ENCODE measurements at regions not wholly inside any gene's neighbourhood (a gene's known extent, or its start where the extent isn't known, plus 50 kb on each side); places are given as distances from the start of the nearest gene placed in this dataset.

DNA sequence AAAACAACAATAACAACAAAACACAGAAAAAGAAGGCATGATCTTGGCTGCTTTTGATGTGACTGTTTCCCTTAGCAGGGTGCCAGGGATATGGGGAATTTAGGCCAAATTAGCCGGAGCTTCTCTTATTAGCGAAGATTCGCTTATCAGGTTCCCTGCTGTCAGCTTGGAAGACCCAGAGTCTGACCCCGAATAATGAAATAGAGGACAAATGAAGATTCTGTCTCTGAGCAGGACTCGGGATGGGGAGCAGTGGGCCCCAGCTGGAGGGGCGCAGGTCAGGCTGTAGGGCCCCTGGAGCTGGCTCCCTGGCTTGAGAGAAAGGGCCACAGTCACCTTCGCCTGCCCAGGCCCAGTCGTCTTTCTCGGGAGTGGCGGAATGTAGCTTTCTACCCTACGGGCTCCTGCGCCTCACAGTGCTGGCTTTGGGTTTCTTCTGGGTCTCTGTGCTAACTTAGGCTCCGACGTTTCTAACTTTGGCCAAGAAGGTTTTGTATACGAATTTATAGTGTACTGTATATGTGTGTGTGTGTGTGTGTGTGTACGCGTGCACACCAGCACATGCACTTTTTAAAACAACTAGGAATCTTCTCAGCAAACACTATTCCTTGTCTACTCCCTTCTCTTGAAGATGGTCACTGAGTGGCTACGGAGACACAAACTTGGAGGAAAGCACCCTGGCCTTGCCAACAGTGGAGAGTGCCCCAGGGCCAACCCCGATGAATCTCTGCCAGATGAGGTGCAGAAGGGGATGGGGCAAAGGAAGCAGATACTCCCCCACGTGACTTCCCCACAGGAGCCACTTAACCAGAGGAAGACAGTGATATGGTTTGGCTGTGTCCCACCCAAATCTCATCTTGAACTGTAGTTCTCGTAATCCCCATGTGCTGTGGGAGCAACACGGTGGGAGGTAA lies 195.6 kb upstream of the COPS8 start:
- in situ Hi-C loops (cut with HindIII; ENCODE audit: low sequenced_read_pairs) = no loop called here
- TF ChIP-seq, protein P1, sequence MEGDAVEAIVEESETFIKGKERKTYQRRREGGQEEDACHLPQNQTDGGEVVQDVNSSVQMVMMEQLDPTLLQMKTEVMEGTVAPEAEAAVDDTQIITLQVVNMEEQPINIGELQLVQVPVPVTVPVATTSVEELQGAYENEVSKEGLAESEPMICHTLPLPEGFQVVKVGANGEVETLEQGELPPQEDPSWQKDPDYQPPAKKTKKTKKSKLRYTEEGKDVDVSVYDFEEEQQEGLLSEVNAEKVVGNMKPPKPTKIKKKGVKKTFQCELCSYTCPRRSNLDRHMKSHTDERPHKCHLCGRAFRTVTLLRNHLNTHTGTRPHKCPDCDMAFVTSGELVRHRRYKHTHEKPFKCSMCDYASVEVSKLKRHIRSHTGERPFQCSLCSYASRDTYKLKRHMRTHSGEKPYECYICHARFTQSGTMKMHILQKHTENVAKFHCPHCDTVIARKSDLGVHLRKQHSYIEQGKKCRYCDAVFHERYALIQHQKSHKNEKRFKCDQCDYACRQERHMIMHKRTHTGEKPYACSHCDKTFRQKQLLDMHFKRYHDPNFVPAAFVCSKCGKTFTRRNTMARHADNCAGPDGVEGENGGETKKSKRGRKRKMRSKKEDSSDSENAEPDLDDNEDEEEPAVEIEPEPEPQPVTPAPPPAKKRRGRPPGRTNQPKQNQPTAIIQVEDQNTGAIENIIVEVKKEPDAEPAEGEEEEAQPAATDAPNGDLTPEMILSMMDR (IDR thresholded peaks at IDR 0.05; ENCODE audit: low read depth, low read length) = no peak
- DNase-seq (ENCODE audit: low read depth, low spot score) = no peak
- no peak overlapping the region for H3K4me3 ChIP-seq (ENCODE audit: low read depth, low read length)

DNA sequence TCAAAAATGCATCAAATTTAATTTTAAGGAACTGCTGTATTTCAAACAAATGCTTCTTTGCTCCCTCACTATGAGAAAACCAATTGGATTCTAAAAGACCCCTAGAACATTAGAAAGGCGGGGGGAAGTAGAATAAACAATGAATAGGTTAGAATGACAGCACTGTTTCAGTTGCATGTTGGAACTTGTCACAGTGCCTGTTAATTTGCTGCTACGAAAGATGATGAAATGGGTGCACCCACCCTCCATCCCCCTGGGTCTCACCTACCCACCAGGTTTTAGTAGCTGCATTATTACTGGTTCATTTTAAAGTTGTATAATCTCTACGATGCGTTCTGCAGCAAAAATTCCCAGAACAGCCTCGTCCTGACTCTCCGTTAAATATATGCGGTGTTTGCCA lies 193.0 kb upstream of the COPS8 start:
- no peak for DNase-seq (ENCODE audit: low read depth, low spot score)
- TF ChIP-seq, protein P1 (IDR thresholded peaks at IDR 0.05; ENCODE audit: low read depth, low read length) = no peak
- in situ Hi-C loops (cut with HindIII; ENCODE audit: low sequenced_read_pairs) = no loop called here
- no peak overlapping the region for H3K4me3 ChIP-seq (ENCODE audit: low read depth, low read length)

DNA sequence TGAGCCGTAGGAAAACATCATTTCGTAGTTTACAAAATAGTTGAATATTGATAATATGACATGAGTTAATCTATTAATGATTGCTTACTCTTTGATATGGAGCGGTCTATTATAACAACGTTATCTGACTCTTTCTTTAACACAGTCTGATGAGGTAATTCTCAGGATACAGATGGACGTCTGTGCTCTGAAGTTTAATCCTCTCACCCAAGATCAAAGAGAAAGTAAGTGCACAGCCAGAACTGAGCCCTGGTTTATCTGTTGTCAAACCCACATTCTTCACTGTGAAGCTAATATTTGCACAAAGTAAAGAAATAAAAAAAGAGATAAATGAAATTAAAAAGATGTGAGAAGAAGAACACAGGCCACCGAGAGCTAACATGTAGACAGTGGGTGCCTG lies 190.9 kb upstream of the COPS8 start:
- no peak overlapping the region for H3K4me3 ChIP-seq (ENCODE audit: low read depth, low read length)
- in situ Hi-C loops (cut with HindIII; ENCODE audit: low sequenced_read_pairs) = no loop called here
- DNase-seq (ENCODE audit: low read depth, low spot score) = no peak
- TF ChIP-seq, protein P1 (IDR thresholded peaks at IDR 0.05; ENCODE audit: low read depth, low read length) = no peak

DNA sequence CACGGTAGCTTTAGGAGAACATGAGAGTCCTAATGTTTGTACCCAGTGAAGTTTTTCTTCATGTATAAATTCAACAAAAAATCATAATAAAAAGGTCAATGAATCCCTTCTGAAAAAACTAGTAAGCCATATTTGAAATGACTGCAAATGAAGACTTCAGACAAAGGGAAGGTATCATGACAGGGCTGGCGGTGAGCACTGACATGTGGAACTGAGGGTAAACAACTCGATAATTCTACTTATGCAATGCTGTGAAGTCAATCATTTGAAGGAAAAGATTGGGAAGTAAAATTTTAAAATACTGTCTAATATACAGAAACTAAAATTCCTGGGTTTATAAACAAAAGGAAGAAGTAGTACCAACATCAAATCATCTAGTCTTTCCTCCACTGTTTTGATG lies 190.2 kb upstream of the COPS8 start:
- no peak overlapping the region for H3K4me3 ChIP-seq (ENCODE audit: low read depth, low read length)
- no peak for DNase-seq (ENCODE audit: low read depth, low spot score)
- in situ Hi-C loops (cut with HindIII; ENCODE audit: low sequenced_read_pairs) = no loop called here
- TF ChIP-seq, protein P1 (IDR thresholded peaks at IDR 0.05; ENCODE audit: low read depth, low read length) = no peak

DNA sequence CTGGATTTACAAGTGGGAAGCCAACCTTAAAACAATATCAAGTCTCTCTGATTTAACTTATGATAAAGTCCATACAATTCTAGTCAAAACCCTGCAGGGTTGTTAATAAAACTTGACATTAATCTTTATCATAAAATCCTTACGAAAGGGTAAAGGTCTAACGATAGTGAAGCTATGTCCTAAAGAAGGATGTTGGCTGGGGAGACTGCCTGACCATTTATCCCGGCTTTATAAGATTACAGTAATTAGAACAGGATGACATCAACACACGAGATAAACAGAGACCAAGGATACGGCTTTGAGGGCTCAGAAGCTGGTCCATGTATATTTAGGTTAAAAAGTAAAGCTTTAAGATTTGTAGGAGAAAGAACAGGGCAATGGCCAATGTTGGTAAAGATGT lies 189.0 kb upstream of the COPS8 start:
- no peak overlapping the region for H3K4me3 ChIP-seq (ENCODE audit: low read depth, low read length)
- TF ChIP-seq, protein P1 (IDR thresholded peaks at IDR 0.05; ENCODE audit: low read depth, low read length) = no peak
- in situ Hi-C loops (cut with HindIII; ENCODE audit: low sequenced_read_pairs) = no loop called here
- DNase-seq (ENCODE audit: low read depth, low spot score) = no peak

DNA sequence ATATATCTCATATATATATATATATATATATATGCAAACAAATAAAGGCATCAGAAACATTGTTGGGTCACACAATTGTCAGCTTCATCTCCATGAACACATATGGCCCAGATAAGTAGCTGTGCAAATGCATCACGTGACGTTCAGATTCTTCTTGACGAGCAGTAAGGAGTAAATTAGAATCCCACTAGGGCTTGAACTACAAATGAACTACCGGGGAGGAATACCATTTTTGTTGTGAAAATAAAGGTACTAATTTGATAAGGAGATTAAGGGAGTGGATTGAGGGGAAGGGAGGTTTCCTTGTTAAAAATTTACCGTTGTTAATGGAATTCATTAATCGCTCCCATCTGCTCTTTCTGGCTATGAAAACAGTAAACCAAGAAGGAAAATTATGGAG lies 186.5 kb upstream of the COPS8 start:
- in situ Hi-C loops (cut with HindIII; ENCODE audit: low sequenced_read_pairs) = no loop called here

More for the DNA sequence above, 186.5 kb upstream of the COPS8 start:
- TF ChIP-seq, protein P1 (IDR thresholded peaks at IDR 0.05; ENCODE audit: low read depth, low read length) = no peak
- DNase-seq (ENCODE audit: low read depth, low spot score) = no peak
- no peak overlapping the region for H3K4me3 ChIP-seq (ENCODE audit: low read depth, low read length)

All from astrocyte of the spinal cord (primary cell).